GM21526 (cell line): ENCODE measurements at regions not wholly inside any gene's neighbourhood (a gene's known extent, or its start where the extent isn't known, plus 50 kb on each side); places are given as distances from the start of the nearest gene placed in this dataset.

Experiments
- ATAC-seq: cut with Tn5 transposase; IDR thresholded peaks from one replicate; pipeline ENCODE4 v1.9.1; 2021; ENCODE audit warnings: moderate library complexity; ENCODE audit not compliant: unreplicated experiment, low FRiP score

DNA sequence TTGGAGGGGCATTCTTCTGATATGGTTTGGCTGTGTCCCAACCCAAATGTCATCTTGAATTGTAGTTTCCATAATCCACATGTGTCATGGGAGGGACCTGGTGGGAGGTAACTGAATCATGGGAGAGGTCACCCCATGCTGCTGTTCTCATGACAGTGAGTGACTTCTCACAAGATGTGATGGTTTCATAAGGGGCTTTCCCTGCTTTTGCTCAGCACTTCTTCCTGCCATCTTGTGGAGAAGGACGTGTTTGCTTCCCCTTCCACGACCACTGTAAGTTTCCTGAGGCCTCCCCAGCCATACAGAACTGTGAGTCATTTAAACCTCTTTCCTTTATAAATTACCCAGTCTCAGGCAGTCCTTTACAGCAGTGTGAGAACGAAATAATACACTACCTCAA is 382.4 kb downstream of the VRK1 start:
- ATAC-seq = no peak

DNA sequence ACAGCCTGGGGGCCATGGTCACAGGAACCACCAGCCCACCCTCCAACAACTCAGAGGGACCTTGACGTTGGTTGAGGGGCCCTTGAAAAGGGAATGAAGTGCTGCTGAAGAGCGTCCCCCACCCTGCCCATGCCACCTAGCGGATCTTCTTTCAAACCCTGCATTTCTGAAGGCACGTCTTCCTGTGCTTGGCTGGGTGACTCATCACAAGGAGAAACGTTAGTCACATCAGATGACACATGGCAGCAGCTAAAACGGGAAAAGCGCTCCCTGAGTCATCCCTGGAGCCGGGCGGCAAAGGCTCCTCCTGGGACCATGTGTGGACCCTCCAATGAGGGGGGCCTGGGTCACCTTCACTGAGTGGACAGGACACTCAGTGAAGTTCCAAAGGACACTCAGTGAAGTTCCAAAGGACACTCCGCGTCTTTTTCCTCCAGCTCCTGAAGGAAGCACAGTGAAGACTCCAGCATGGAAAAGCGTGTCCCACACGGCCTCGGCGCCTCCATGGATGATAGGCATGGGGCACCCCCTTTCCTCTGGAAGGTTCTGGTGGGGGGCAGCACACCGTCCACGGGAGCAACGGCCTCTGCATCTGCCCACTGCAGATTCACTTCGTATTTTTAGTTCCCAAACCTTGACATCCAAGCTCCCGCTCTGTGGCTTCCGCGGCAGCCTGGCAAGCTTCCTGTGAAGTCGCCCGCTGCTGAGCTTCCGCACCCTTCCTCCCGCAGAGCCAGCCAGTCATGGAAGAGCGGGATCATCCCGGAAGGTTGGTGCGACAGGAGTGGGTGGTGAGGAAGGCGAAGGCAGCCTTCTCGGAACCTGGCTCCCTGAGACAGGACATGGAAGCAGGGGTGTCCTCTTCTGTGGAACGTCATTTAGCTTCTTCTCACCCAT is 383.4 kb downstream of the VRK1 start:
- no peak for ATAC-seq

DNA sequence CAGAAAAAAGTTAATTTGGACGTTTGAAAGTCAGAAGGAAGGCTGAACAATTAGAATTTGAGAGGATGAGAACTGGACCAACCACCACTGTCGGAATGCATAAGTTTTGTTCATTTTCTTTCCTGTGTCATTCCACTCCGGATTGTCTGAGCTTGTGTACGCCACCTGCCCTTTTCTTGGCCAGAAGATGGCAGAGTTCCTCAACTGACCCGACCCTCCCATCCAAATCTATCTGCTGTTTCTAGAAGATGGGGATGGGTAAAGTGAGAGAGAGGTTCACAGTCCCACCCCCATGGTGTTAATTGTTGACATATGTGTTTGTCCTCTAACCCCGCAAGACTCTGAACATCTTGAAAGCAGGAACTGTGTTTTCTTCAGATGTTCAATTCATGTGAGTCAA is 388.0 kb downstream of the VRK1 start:
- ATAC-seq = no peak

GRCh38 chr14:97187916-97188315 is 390.7 kb downstream of the VRK1 start:
- ATAC-seq = no peak

- no peak for ATAC-seq
Observed at GRCh38 chr14:97196336-97196735, 399.2 kb downstream of the VRK1 start.

DNA sequence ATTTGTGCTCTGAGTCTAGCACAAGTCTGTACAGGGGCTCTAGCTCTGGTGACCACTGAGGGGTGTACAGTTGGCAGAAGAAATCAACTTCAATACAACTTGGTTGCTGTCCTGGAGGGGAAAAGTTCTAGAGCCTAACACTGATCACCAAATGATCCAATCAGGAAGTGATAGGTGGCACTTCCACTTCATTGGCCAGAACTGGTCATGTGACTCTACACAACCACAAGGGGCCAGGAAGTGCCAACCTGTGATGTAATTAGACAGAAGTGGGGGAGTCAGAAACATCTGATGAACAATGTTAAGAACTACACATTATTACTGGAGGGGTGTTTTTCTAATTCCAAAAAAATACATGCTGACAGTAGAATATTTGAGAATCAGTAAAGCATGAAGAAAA is 401.6 kb downstream of the VRK1 start:
- ATAC-seq = no peak

DNA sequence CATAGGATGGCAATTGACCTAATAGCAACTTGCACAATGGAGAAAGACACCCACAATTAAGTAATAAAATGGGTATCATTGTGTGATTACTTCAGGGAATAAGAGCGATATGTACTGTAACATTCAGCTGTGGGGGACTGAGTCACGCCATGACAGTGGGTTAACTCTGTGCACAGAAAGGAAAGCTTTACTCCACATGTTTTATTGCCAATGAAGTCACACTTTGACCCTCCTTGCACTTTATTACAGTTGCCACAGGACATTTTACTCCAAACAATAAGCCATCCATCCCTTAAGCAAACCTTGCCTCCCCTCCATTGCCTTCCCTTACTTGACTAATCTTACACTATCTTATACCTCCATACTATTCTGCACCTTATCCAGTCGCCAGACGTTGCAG is 403.1 kb downstream of the VRK1 start:
- ATAC-seq = no peak

- ATAC-seq = no peak
Observed at GRCh38 chr14:97206916-97207315, 409.7 kb downstream of the VRK1 start.

DNA sequence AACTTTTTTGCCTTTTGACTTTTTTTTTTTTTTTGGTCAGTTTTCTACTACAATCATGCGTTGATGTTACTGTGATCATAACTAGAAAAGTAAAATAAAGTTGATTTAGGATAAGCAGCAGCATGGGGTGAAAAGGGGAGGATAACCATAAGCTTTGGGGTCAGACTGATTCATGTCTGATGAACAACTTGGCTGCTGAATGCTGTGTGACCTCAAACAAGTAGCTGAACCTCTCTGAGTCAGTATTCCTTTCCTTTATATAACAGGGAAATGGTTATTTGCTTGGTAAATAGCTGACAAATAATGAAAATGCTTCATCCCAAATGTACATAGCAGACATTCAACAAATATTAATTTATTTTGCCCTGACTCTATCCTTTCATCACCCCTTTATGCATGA is 413.0 kb downstream of the VRK1 start:
- ATAC-seq = no peak

DNA sequence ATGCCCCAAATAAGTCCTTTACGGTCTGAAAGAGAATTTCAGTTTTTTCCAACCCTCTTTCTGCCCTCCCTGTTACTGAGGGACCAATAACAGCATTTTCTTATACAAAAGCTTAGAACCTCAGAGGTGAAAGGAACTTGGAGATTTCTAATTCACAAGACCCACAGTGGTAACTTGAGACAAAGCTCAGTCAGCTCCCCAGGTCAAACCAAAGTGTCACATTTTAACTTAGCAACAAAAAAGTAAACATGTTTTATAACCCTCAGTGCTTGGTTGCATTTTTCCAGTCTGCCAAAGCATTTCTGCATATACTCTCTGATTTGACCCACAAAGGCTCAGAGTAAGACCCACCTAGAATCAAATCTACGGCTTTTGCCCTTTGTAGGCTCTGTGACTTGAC is 415.2 kb downstream of the VRK1 start:
- no peak for ATAC-seq

DNA sequence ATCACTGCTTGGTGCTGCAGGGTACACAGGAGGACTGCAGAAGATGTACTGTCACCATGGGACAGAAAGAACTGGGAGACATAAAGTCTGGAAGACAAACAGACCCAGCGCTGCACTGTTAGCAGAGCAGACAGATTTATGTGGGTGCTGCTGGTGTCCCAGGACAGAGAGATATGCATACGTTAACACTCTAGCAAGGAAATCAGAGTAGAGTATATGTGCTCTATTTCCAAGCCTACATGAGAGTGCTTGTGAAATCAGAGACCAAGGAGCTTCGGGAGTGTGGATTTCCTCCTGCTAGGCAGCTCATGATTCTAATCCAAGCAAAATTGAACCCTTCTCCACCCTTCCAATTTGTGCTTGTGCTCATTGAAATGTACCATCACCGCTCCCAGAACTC is 416.5 kb downstream of the VRK1 start:
- ATAC-seq = no peak

GRCh38 chr14:97215263-97215969 is 418.2 kb downstream of the VRK1 start:
- ATAC-seq = no peak

DNA sequence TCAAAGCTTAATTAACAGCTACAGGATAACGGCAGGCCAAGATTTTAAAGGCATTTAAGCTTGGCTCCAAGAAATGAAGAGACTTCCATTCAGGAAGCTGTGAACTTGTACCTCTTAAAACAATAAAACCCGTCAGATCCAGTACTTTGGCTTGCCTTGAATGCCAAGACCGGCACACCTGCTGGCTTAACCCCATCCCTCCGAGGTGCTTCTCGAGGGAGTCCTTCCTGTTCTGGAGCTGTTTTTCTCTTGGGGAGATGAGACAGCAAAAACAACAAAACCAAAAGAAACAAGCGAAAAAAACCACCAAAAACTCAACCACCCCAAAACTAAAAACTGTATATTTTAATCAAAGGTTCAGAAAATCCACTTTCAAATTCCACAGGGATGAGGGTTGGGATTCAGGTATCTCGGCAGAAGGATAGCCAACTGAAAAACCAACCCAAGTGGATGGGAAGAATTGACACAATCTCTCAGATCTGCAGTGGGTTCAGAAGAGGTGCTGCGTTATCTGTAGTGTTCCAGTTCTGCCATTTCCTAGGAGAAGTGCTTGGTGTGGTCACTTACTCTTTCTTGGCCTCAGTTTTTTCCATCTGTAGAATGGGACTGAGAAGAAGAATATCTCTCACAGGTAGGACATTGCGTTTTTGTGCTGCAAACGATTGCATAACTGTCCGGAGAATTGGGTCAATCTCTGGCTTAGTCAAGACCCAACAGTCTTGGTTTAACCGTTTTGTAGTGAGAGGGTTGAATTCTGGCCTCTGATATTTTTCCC is 420.1 kb downstream of the VRK1 start:
- no peak for ATAC-seq

DNA sequence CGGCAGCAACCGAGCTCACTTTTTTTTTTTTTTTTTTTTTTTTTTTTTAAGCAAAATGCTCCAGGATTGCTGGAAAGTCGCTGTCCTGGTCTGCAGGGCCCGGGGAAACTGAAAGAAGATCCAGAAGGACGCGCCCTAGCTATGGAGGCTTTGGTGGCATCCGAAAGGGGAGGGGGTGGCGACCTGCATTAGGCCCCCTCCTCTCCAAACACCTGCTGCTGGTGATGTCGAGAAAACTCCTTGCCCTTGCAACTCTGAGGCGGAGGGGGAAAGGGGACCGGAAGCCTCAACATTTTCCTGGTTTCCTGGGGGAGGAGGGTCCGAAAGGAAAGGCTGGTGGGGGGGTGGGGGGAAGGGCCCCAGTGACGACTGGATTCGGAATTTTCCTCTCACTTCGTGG is 421.1 kb downstream of the VRK1 start:
- no peak for ATAC-seq

GRCh38 chr14:97218691-97219430 is 421.7 kb downstream of the VRK1 start:
- ATAC-seq = no peak

- ATAC-seq = no peak
Observed at GRCh38 chr14:97219431-97220017, 422.3 kb downstream of the VRK1 start.

DNA sequence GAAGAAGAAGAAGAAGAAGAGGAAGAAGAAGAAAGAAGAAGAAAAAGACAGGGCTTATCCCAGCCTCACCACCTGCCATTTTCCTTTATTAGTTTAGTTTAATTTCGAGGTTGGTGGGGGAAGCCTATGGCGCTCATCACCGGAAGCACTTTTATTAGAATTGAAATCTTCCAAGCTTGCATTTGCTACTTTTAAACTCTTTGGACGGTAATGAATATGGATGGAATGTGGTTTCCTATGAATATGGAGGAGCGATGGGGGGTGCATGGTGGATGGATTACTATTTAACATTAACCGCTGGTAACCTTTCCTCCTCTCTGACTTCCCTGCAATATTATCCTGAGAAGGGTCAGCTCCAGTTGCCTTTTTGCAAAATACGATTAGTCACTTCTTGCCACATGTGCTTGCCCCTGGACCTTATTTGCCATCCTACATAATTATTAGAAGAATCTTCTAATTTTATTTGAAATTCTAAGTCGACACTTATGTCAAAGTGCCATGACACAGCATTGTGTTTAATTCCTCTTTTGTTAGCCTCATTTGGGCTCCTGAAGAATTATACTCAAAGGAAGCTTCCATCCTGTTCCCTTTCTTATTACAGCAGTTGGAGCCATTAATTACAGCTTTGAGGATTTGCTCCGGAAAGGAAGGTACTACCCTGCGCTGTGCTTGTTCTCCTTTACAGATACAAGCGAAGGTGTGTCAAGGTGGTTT is 424.5 kb downstream of the VRK1 start:
- ATAC-seq = no peak

- ATAC-seq = no peak
Observed at GRCh38 chr14:97224016-97224415, 426.8 kb downstream of the VRK1 start.

GRCh38 chr14:97230051-97230450 is 432.9 kb downstream of the VRK1 start:
- ATAC-seq = no peak
